ENCODE measurements at regions not wholly inside any gene's neighbourhood (a gene's known extent, or its start where the extent isn't known, plus 50 kb on each side); places are given as distances from the start of the nearest gene placed in this dataset.
"Not testable (repeated sequence)": the region's sequence is repeated elsewhere in the genome, so short reads cannot be mapped to it uniquely, and the experiment has no call there.

DNA sequence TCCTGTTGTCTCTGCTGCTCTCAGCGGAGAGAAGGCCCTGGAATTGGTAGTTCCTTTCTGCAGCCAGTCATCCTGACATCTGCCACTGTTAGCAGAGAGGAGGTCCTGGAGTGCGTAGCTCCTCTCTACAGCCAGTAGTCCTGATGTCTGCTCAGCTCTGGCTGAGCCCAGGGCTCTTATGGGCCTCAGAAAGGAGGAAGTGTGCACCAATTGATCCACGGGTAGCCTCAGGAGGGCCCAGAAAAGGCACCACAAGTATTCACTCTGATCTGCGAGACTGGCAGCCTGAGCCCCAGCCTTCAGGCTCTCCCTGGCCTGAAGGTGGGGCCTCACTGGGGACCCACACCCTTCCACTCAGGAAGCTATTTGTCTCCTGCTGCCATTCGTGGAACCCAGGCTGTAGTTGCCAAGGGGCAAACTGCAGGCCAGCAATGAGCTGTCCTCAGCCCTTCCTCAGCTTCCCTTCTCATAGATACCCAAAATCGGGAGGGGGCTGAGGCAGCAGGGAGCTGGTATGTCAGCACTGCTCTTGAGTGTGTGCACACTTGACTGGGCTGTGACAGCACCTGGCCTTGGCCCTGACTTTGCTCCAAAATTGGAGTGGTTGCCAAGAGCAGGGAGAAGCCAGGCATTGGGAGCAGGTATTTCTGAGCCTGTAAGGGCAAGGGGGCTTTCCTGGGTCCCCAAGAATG, 1049.5 kb upstream of the ACO1 start:
- no peak for DNase-seq

DNA sequence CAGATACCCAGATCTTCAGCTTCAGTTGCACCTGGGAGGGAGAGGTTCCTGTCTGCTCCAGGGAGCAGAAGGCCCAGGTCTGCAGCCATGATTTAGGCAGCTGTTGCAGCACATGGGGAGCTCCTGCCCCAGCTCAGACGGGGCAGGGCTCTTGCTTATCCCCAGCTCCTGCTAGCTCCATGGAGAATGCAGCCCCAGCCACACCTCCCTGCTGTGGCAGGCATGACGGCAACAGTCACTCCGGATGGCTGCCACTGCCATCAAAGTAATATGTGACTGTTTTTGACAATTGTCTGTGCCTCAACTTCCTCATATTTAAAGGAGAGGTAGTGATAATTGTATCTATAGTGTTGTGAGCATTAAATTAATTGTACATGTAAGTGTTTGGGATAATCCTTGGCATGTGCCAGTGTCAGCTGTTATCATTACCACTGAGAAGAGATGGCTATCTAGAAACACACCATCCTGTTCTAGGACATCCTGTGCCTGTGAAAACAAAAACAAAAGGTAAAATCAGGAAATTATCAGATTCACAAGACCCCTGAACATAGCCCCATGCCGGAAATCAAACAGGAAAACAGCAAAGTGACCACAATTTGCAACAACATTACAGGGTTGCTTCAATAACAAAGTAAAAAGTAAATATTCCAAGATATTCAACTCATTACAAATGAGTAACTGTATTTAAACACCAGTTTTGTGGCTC, 1048.8 kb upstream of the ACO1 start:
- DNase-seq: no peak

DNA sequence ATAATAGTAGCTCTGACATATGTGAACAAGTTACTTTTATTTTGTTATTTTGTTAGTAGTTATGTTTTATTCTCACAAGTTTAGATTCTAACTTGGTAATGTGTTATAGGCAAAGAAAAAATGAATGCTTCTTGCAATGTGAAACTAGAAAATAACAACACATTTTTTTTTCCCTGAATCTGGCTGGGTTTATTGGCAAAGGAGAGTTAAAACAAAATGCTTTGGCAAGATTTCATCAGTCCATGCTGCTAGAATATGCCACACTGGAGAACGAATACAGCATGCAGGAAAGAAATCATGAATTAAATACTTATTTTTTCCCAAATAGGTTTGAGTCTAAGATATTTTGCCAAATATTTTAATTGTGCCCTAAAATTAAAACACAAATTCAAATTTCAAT, 1048.1 kb upstream of the ACO1 start:
- no peak for DNase-seq

DNA sequence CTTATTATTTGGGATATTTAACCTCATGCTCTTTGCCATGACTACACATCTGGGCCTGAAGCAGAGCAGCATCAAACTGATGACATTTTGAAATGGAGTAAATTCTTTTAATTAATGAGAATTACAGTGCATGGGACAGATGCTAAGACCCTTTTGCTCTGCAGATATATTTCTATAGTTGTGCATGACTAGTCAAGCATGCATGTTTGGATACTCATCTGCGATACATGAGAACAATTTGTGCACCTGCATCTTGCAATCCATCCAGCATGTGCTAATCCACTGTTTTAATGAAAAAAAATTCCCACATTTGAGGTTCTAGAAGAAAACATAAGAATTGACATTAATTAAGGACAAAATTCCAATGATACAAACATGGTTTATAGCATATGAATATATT, 1047.6 kb upstream of the ACO1 start:
- no peak for DNase-seq

DNA sequence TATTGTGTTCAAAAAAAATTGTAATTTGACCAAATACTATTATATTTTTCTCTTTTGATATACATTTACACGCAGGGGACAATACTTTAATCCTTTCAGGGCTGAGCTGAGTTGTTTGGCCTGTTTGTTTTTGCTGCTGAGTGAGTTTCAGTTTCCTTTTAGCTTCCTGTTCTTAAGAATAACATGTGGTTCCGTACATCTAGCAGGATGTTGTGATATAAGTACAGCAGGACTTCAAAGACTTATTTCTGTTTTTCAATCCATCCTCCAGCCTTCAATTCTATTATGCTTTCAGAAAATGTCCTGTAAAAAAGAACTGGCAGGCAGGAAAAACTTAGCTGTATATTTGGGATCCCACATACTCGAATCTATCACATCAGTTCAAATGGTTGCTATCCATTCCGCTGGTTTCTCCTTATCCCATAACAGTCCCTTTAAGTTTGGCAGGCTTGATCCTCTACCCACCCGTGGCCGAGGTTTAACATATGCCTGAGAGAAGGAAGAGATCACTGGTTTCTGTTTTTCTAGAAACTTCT, 1037.3 kb upstream of the ACO1 start:
- DNase-seq: peak; percentile 83

DNA sequence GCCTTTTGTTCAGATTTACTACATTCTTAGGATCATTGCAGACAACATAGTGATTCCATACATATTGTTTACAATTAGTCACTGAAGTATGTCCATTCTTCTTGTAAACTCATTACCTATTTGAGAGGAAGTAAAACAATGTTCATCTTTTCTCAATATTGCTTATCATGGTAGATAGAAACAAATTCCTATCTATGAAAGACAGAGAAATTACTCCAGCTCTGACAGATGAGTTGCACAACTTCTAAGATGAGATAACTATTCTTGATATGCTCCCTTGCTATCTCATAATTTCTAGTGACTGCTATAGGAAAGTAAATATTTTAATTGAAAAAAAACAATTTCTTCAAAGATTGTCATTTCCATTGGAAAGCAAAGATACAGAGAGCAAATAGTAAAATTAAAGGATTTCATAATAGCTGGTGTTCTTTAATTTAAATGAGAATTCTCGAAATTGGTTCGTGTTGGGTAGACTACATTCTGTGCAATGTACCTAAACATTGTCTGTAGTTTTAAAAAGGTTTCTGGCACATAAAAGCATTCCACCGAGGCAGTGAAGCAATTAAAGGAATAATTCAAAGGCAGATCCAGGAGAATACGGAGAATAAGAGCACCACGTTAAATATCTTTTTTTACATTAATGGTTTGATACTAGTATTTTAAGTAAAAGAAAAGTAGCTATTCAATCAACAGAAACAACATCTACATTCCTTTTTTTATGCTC, 1029.1 kb upstream of the ACO1 start:
- no peak for DNase-seq

DNA sequence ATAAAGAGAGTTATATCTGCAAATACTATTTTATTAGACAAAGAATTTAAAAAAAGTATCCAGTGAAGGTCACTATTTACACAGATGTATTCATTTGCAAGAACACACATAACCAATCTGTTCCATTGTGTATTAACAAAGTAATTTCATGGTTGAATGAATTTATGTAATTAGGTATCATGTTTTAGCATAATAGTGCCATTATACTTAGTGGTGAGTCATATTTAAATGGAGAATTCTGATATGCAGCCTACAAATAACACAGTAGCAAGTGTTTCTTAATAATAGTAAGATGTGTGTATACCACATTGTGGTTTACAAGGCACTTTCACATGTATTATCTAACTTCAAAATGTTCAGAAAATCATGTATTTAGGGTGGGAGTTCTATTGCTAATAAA, 1028.5 kb upstream of the ACO1 start:
- no peak for DNase-seq

DNA sequence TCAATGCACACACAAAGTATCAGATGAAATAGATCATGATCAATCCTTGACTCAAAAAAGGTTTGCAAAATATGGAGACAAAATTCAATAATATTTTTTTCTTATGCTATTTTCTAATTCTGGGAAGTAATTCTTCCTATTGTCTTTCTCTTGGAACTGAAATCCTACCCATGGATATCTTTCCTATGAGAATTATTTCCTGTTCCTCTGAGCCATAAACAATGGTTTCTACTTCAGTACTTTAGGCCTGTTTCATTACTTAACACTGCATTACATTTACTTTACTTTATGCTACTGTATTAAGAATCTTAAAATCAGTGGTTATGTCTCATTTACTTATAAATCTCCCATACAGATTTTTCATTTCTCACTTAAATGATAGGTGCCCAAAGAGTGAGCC, 1025.4 kb upstream of the ACO1 start:
- no peak for DNase-seq

DNA sequence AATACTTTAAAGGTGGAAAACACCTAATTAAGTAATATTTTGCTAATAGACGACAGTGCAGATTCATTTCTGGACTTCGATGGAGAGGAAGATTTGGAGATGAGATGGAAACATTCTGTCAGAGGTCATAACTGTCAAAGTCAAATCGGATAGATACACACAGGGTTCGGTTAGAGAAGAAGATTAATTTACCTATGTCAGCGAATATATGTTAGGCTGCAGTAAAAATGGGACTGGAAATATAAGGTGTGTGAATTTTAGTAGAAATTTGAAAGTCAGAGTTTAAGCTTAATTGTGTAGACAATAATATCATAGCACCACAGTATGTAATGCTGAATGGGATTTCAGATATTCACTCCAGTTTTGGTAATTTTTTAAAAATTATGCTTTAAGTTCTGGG, 1020.3 kb upstream of the ACO1 start:
- DNase-seq: no peak

DNA sequence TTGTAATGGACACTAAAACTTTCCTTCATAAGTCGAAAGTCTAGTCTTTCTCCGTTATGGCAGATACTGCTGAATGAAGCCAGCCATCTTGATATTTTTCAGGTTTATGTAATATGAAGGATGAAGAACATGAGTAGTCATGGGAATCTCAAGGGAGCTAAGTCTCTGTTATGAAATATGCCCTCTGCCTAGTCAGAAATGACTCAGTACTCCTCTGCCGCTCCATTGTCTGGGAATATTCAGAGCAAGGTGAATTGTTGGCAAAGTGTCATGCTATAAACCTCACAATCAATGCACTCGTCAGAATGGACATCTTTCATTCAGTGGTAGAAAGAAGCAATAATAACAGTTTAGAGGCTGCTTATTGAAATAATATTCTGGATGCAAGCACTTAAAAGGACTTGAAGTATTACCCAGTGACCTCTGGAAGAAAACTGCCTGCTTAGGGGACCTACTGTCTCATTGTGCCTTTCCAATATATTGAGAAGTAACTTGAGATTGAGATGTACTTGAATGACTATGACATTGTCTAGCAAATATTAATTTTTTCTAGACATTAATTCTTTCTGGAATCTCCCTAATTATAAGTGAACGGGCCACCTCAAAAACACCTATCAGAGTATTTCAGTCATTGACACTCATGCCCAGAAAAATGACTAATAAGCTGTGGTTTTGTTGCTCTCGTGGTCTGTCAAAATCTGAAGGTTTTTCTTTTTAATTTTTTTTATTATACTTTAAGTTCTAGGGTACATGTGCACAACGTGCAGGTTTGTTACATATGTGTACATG, 1011.5 kb upstream of the ACO1 start:
- no peak for DNase-seq

DNA sequence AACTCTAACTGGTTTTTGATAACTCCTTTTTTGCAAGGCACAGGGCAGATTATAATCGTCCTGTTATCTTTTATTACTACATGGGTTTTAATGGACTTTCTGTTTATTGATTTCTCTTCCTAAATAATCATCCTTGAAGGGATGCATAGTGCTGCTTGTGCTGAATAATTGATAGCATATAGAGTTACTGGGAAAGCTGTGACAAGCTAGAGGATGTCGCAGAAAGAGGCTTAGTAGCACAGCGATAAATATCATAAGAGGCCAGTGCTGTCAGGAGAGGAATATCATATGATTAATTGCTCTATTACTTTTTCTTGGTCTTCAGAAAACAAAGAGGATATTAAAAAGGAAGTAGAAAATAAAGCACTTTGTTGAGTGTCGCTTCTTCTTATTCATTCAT, 1007.1 kb upstream of the ACO1 start:
- no peak for DNase-seq

DNA sequence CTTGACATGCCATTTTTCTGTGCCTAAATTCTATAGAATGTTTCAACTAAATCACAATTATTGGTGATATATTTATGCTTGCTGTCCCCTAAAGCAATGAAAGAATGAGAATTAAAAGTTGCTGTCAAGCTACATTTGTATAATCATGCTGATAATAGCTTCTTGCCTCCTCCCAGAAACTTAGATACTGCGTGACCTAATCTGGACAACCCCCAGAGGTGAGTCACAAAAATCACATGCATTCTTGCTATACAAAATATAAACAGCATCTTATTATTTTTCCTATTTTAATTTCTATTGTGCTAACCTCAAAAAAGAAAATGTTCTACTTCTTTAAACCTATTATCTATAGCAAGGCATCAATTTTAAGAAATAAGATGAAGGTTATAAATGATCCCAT, 995.8 kb upstream of the ACO1 start:
- no peak for DNase-seq

DNA sequence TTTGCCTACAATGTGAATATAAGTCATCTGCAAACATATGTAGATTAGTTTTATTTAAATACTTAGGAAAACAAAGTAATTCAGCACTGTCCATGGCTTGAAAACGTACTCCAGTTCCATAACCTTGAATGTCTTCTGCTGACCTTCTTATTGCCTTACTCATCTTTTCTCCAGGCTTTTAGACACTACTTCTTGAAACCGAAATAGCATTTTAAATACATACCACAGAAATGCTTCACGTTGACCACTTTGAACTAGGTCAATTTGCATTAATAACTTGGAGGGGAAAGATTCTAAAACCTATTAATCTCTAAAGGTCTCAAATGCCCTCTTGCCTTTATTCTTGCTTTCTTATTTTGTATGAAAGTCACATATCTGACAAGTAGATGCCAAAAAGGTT, 995.4 kb upstream of the ACO1 start:
- DNase-seq: no peak

DNA sequence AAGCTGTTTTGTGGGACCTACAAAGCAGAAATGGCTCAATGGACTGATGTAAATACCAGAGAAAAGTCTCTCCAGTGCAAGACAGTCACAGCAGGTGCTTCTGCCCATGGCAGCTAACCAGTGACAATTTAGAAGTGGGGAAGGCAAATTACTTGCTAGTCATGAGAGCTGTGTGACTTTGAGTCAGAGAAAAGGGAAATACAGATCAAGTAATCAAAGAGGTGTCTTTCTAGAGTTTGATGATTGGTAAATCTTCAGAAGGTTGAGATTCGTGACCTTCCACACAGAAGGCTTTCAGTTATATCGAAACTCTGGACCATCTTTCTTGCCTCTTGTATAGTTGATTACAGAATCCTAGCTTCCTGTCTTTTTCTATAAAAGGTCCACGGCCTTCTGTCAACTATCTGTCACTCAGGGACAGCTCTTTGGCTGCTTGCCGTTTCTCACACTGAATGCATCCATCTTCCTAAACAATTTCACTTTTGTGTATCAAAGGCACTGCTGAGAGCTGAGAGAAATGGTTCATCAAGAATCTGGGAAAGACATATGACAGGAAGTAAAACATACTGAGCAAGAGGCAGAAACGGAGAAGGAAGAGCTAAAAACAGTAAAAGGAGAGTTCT, 993.9 kb upstream of the ACO1 start:
- peak; percentile 4 for DNase-seq

DNA sequence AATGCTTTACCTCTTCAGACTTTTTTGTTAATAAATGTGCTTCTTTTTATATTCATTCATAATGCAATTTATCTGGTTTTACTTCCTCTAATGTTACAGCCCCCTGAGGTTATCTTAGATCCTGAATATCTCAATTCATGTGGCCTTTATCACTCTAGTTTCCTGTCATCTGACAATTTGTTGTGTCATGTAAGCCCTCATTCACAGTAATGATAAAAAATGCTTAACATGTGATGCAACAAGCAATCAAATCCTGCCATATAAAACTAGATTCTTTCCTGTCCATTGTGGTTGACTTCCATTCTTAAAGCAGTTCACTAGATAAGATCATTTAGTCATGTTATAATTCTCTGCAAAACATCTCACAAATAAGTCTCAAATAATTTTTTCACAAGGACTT, 991.2 kb upstream of the ACO1 start:
- DNase-seq: peak; percentile 52

DNA sequence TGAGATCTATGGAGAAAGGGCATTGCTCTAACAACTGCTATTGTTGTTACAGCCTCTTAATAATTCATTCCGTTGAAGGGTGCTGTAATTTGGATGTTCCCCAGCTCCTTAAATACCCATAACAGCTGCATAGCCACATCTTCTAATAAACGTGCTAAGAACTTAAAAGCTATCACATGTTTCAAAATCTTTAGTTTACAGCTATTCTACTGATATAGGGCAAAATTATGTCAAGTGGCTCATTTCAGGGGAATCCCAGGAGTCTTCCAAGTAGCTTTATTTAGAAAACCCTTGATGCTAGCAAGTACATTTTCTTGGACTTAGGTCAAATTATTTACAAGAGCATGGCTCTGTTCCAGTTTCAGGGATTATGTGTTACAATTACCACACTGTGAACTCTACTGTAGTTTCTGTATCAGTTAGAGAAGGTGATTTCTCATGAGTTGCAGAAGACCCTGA, 990.4 kb upstream of the ACO1 start:
- DNase-seq: no peak

DNA sequence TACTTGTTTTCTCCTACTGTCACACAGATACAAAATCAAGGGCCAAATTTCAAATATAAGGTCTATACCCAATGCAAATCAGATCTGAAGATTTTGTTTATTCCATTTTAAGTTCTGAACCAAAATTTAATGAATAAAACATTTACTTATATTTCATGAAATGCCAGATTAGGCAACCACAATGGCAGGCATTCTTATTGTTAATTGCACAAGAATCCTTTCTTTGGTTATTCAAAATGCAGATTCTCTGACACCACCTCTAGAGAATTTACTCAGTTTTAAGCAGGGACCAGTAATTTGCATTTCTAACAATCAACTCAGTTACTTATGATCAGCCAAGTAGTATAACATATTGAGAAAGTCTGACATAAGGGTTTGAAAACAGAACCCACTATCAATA, 972.4 kb upstream of the ACO1 start:
- DNase-seq: no peak

DNA sequence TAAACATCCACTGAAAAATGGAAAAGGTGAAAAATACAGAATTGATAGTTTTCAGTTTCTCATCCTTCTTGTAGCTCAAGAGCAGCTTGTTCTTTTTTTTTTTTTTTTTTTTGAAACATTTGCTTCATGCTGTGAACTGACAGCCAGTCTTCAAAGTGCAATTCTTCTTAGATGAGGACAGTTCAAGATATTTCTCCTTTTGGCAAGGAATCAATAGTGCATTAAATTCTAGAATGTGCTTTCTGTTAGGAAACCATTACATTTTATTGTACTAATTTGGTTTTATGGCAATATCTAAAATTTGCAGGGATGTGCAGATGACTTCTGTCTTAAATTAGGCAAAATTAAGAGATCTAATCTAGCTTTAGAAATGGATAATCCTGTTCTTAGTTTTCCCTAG, 969.3 kb upstream of the ACO1 start:
- no peak for DNase-seq

DNA sequence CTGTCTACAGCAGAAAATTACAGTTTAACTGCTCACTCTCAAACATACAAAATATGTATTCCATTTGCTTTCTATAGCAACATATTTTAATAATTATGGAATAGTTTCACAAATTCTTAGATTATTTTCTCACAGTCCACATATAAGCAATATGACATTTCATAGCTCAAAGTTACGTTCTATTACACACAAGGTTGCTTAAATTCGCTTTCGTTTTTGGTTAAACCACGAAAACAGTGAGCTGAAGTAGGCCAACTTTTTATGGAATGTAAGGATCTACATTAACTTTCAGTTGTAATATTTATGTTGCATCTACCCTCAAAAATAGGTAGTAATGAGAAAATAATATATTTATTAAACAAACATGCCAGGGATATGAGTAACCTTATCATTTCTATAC, 966.0 kb upstream of the ACO1 start:
- peak; percentile 26 for DNase-seq

DNA sequence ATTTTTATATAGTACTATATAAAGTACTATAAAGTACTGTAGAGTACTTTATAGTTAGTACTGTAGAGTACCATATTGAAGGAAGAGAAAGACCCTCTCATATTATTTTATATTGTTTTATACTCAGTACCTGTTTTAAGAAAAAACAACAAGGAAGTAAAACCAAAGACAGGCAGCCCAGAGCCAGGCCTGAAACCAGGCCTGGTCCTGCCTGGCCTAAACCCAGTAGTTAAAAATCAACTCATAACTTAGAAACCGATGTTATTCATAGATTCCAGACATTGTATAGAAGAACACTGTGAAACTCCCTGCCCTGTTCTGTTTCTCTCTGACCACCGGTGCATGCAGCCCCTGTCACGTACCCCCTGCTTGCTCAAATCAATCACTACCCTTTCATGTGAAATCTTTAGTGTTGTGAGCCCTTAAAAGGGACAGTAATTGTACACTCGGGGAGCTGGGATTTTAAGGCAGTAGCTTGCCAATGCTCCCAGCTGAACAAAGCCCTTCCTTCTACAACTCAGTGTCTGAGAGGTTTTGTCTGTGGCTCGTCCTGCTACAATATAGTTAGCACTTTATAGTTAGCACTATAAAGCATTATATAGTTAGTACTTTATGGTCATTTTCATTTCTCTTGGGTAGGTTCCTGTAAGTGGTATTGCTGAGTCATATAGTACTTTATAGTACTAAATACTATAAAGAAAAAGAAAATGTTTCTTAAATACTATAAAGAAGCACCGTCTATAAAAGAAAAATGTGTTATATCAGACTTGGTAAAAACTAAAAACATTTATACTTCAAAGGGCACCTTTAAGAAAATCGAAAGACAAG, 940.6 kb upstream of the ACO1 start:
- not testable (repeated sequence) for DNase-seq

DNA sequence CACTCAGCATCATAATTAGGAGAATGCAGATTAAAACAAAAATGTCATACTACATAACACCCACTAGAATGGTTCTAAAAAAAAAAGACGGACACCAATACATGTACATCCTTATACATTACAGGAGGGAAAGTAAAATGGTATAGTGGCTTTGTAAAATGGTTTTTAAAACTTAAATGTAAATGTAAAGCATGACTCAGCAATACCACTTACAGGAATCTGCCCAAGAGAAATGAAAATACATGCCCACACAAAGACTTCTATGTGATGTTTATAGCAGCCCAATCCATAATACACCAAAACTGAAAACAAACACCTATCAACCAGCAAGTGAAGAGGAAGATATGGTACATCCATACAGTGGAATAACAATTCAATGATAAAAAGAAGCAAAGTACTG, 939.1 kb upstream of the ACO1 start:
- DNase-seq: no peak

DNA sequence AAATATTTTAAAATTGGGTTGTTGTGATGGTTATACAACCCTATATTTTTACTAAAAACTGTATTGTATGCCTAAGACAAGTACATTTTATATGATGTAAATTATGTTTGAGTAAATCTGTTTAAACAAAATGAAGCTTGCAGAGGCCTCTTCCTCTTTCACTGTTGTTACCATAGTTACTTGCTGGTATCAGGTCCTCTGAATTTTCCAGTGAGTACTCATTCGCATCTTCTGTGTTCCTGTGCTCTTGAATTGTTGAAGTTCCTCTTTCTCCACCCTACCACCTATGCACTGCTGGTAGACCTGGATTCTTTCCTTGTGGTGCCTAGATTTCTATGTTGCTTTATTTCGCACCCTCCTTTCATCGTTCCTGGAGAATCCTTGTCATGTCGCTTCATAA, 938.5 kb upstream of the ACO1 start:
- DNase-seq: peak; percentile 29
